NCI-H1105 (cell line): ENCODE measurements at regions not wholly inside any gene's neighbourhood (a gene's known extent, or its start where the extent isn't known, plus 50 kb on each side); places are given as distances from the start of the nearest gene placed in this dataset.

Experiments used
- DNase-seq: peaks from one replicate; lab custom pipeline; 2025; lab: John Stamatoyannopoulos, UW

DNA sequence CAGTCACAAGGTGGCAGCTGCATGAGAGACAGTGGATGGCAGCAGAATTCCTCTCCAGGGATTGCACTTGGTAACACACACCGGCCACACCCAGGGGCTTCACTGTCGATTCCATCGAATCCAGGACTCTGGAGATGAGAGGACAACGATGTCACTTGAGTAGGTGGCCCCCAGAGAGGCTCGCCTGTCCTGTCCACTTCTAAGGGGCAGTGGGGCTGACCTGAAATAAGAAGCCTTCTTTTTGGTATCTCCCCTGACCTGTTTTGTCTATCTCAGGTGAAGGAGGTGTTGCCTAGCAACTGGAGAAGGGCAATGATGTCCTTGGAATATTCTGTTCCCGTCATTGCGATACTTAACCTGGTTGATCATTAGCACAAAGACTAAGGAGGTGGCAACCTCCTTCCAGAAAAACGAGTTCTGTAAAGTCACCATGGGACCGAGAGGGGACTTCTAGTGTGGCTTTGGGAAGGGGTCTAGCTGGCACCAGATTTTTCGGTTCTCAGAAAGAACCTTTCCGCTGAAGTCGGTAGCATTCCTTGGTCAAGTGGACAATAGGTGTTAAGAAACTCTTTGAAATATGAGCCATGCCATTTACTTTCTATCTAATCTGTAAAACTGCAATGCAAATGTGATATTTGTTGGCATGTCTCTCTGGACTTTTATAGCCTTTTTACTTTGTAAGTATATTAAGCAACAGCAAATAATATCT, 85.2 kb upstream of the TMPRSS2 start:
- no peak for DNase-seq

DNA sequence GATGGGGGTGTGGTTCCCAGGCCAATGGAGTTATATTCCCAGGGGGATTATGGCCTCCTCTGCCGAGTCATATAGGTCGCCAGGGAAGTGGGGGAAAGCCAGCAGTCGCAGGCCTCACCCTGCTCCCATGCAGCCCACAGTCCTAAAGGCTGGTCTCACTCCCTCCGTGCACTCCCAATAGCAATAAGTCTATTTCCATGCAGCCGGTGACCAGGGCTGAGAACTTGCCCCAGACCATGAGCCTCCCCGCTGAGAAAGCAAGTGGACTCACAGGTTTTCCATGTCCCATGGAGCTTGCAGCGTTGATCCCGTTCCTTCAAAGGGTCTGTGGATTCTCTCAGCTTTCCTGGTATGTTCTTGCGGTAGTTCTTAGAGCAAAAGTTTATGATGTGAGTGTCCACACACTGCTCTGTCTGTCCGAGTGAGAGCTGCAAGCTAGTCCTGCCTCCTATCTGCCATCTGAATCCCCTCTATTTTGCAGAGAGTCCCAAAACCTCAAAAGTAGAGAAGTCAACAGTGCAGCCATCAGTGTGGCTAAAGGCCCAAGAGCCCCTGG, 81.7 kb upstream of the TMPRSS2 start:
- DNase-seq, result no peak

DNA sequence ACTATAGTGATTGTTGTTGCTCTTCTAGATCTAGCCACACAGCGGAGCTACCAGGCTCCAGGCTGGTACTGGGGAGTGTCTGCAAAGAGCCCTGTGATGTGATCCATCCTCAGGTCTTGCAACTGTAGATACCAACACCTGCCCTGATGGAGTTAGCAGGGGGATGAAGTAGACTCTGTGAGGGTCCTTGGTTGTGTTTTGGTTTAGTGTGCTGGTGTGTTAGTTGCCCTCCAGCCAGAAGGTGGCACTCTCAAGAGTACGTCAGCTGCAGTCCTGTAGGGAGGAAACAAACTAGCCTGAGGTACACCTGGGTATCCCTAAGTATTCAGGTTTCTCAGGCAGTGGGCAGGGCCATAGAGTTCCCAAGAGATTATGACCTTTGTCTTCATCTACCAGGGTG, 81.2 kb upstream of the TMPRSS2 start:
- DNase-seq, result no peak

DNA sequence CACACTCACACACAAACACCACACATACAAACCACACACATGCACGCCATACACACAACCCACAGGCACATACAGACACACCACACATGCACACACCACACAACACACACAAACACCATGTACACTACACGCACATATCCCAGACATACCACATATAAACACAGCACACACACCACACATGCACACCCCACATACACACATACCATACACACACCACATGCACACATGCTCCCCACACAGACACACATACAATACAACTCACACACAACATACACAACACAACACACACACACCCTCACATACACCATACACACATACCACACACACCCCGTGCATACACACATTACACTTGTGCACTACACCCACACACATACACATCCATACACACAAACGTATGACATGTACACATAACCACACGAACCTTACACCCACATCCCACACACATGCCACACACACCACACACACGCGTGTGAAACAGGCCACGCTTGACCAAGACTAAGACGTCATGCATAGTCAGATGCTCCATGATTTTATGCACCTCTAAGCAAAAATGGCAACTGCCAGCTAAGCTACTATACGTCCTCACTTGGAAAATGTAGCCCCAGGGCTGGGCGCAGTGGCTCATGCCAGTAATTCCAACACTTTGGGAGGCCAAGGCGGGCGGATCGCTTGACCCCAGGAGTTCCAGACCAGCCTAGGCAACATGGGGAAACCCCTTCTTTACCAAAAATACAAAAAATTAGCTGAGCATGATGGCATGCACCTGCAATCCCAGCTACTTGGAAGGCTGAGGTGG, 77.4 kb upstream of the TMPRSS2 start:
- no peak for DNase-seq

DNA sequence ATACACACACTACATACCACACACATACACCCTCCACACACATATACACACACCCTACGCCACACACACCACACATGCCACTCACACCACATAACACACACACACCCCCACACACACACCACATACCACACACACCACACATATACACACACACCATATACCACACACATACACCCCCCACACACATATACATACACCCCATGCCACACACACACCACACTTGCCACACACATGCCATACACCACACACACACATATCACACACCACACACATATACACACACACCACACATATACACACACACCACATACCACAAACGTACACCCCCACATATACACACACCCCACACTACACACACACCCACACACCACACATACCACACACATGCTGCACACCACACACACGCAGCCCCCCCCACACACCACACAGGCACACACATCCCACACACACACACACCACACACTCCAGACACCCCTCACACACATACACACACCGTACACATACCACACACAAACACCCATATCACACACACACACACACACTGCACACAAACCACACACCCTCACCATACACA, 76.7 kb upstream of the TMPRSS2 start:
- DNase-seq, result no peak

DNA sequence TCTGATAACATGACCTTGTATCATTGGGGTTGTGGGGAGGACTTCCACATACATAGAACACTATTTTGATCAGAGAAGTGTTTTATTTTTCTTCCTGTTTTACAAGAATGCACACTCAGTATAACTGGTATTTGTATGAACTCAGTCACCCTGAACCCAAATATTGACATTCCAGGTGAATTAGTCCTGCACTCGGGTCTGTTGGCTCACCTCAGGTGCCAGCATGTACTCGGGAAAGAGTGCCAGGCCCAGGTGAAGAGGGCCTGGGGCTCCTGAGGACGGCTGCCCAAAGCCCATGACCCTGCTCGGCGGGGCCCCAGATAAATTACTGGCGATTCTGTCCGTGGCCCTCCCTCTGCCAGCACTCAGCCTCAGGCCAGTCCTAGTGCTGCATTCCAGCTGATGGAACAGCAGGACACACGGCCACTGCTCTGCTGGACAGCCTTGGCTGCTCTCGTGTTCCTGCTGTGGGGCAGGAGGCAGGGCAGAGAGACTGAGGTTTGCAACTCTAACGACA, 75.4 kb upstream of the TMPRSS2 start:
- DNase-seq, result no peak

DNA sequence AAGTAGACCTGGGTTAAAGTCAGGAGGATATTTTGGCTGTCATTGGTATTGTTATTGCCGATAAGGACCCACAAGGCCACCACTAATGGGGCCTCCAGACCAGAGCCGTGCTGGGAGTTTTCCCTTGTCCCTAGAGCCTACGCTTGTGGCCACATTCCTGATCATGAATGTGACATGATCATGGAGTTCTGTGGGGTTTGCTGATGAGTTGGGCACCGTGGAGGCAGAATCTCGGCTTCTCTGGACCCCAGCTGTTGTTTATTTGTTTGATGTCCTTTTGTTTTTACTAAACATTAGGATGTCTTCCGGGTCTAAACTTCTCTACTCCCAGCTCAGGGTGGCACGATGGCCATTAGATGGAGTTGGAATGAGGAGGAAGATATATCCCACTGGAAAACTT, 74.9 kb upstream of the TMPRSS2 start:
- no peak for DNase-seq

DNA sequence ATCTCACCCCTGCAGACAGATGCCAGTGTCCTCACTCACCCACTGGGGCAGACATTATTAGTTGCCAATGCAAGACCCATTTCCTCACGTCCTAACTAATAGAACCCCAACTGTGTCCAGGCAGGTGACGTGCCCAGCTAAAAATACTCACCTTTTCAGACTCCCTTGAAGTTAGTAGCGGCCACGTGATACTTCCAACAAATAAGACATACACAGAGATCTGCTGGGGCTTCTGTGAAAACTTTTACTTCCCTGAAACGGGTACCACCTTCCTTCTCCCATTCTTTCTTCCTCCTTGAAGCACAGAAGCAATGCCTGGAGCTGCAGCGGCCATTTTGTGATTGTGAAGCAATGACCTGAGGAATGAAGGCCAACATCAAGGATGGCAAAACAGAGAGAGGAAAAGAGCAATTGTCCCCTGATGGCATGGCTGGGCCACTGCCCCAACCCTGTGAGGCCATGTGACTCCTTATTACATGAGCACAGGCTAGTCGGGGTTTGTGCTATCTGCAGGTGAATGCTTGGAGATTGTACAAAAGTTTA, 74.4 kb upstream of the TMPRSS2 start:
- DNase-seq, result no peak

DNA sequence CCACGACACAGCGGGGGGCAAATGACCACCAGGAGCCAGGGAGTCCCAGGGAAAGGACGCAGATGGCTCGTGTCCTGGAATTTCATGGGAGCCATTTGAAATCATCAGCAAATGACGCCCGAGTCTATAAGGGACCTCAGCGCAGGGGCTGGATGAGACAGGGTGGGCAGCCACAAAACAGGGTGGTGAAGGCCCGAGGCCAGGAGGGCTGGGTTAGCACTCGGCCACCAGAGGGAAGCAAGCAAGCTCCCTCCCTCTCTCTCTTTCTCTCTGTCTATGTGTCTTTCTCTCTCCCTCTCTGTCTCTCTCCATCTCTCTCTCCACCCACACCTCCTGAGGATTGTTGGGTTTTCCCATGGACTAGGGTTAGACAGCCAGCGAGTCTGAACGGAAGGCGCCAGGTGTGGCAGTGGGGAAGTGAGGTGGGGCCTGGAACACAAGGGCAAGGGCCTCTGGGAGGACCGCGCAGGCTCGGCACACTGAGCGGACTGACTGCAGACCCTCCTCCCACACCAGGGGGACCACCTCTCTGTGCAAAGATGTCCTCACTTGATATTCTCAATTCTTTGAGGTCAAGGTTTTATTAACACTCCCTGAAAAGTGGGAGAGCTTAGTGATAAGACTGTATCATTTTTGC, 73.8 kb upstream of the TMPRSS2 start:
- no peak for DNase-seq

DNA sequence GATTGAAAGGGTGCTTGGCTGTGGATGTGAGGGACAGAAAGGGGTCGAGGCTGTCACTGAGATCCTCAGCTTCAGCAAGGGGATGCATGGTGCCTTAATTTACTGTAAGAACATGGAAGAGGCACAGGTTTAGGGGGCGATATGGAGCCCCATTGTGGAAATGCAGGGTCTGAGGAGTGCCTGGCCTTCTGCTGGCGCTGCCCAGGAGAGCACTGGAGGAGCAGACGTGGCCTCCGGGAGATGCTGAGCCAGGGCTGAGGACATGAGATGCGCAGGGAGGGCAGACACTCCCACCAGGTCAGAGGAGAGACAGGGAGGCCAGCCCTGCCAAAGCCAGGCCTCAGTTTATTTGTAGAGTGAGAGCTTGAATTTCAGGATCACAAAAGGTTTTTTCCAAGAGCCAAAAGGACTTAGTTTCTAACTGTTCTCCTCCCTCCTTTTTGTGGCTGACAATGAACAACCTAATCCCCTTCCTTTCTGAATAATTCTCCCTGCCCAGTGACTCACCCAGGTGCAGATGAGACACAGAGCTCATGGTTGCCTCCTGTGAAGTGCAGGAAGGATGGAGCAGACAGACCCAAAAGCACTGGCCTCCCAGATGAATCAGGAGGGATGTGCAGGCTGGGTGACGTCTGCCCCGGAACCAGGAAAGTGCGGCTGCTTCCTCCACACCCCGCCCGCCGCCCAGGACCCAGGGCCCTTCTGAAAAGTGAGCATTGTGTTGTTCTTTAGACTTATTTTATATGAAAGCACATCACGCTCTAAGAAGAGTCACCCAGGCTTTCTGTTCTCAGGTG, 73.0 kb upstream of the TMPRSS2 start:
- no peak for DNase-seq

DNA sequence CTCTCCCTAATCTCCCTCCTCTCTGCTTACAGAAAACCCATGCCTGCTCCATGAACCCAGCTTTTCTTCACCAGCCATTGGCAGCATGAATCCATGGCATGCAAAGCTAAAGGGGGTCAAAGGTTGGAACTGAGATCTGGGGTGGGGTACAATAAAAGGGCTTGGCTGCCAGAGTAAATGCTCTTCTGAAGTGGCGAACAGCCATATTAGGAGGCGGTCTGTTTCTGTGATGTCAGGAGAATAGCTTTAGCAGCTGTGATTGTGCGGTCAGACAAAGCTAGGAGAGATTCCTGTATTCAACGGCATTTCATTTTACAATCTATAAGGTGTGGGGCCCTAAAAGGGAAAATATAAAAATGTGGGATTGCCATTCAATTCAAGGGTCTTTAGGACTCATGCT, 71.7 kb upstream of the TMPRSS2 start:
- DNase-seq, result no peak

DNA sequence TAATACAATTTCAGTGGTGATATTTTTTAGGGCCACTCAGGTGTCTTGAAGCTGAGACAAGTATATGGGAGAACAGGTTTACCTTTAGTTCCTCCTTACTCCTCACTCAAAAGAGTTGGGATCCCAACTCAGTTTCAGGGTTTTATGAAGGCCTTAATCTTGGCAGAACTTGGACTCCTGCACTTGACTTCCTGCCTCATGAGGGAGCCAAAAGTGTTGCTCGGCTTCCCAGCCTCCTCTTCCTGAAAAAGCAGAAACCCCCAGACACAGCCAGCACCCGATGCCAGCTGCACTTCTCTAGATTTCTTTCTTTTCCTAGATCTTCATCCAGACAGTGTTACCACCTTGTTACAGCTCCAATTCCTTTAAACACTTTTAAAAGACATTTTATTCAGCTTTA, 70.8 kb upstream of the TMPRSS2 start:
- no peak for DNase-seq

DNA sequence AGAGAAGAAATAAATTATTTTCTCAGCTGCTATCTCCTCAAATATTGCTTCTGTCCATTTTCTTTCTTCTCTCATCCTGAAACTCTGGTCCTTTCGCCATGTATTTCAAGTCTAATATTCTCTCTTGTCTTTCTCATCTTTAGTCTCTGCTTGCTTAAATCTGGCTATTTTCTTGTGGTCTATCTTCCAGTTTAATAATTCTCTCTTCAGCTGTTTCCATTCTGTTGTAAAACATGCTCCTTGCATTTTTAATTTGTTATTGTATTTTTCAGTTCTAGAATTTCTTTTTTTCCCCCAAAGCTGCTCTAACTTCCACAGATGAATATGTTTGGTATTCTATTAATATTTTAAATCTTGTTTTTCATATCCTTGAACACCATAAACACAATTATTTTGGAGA, 70.1 kb upstream of the TMPRSS2 start:
- no peak for DNase-seq

DNA sequence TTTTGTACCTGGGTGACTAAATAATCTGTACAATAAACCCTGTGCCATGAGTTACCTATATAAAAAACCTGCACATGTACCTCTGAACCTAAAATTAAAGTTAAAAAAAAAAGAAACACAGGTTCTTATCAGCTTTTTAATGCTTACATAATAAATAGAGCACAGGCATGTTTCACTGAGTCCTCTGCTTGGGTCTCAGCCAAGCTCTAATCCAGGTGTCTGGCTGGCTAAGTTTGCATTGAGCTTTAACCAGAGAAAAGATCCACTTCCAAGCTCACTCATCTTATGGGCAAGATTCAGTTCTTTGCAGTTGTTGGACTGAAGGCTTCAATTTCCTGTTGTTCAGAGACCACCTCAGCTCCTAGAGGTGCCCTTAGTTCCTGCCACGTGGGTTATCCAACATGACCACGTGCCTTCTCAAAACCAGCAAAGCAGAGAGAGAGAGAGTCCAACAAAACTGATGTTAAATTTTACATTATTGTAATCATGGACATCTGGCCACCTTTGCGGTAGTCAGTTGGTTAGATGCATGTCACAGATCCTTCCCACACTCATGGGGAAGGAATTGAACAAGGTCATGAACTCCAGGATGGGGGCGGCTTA, 68.2 kb upstream of the TMPRSS2 start:
- DNase-seq, result no peak

DNA sequence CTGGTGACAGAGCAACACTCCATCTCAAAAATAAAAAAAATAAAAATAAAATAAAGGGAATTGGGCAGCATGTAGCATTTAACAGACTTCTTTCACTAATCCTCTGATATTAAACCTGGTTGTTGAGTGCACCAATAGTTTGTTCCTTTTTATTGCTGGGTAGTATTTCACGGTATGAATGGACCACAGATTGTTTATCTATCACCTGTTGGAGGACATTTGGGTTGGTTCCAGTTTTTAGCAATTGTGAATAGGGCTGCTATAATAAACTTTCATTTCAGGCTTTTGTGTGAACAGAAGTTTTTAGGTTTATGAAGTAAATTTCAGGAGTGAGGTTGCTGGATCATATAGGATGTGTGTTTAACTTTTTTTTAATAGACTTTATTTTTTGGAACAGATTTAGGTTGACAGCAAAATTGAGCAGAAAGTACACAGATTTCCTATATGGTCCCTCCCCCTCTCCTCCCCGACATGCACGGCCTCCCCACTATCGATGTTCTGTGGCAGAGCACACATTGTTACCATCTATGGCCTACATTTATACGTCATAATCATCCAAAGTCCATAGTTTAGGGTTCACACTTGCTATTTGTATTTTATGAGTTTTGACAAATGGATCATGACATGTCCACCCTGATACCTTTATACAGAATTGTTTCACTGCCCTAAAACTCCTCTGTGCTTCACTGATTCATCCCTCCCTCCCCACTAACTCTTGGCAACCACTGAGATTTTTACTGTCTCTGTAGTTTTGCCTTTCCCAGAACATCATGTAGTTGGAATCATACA, 66.1 kb upstream of the TMPRSS2 start:
- DNase-seq, result no peak

DNA sequence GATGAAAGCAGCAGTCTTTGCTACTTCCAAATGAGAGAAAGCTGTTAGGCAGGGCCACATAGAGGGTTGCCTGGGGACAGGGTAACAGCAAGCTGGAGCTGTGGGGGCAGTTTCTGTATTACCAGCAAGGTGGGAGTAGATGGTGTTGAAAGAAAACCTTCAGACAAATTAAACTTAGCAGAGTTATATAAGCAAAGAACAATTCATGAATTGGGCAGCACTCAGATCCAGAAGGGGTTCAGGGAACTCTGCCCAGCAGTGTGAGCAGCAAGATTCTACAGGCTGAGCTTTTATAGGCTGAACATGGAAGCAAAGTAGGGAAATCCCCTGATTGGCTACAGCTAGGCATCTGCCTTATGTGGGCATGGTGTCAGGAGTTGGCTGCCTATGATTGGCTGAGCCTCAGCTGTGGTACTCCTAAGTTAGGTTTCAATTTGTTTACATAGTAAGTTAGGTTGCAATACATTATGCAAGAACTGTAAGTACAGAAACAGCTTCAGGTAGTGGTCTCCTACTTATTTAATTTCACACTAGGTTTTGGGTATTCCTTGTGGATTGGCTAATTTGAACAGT, 64.1 kb upstream of the TMPRSS2 start:
- no peak for DNase-seq

DNA sequence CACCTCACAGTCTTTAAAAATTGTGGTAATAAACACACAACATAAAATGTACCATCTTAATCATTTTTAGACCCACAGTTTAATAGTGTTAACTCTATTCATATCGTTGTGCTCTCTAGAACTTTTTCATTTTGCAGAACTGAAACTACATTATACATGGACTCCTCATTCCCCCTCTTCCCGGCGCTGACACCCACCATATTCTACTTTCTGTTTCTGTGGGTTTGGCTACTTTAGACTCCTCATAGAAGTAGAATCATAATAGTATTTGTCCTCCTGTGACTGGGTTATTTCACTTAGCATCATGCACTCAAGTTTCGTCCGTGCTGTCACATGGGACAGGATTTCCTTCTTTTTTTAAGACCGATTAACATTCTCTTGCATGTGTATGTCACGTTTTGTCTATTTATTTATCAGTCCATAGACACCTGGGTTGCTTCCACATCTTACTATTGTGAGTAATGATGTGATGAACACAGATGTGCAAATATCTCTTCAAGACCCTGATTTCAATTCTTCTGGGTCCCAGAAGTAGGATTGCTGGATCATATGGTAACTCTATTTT, 62.9 kb upstream of the TMPRSS2 start:
- DNase-seq, result no peak

DNA sequence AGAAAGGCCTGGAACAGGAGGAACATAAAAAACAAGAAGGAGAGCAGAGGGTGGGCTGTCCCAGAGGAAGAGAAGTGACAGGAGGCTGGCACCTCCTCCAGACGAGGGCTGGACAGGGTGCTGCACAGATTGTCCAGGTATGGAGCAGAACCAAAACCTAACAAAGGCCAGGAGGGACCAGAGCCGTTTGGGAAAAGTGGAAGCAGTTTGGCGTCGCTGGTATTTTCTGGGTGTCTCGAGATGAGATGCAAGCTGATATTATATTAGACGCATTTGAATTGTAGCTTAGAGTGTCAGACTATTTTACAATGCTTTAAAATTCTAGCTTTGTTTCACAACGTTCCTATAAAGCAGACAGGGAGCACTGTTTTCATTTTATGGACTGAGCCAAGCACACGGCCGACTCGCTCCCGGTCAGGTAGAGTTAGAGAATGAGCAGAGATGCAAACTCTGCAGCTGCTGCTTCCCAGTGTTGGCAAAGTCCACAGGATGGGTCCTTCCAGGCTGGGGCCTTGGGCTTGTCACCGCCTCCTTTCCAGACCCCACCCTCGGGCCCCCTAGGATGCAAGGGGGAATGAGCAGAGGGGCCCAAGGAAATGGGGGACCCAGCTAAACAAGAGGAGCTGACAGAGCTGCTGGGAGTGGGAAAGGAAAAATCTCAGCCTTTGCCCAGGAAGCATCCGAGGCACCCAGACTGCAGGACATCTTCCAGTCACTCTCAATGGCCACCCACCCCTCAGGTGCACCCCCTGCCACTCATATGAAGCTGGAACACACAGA, 60.8 kb upstream of the TMPRSS2 start:
- no peak for DNase-seq
